Endothelial cell of umbilical vein (primary cell): ENCODE measurements at regions not wholly inside any gene's neighbourhood (a gene's known extent, or its start where the extent isn't known, plus 50 kb on each side); places are given as distances from the start of the nearest gene placed in this dataset.

Experiments used
- BruUV-seq: library from RNA; stranded (reverse); fragments of 400-500 nt; replicated peaks from 2 replicates; lab custom pipeline; 2021; lab: Mats Ljungman, UMichigan
- CTCF ChIA-PET: fragments of 300-600, 350-600 bp; sonication (Branson Sonifier 250); formaldehyde crosslinking; loops from one replicate; lab custom pipeline; 2021; ENCODE audit warnings: antibody characterized with exemption, inconsistent platforms; lab: Charles Lee
- POLR2A ChIA-PET: fragments of 300-600, 350-600 bp; sonication (Branson Sonifier 250); formaldehyde crosslinking; loops from one replicate; lab custom pipeline; 2021; ENCODE audit warnings: antibody characterized with exemption, inconsistent platforms; lab: Charles Lee
- DNase-seq: peaks from one replicate; pipeline ENCODE4 v3.0.0-alpha.2; 2011; ENCODE audit warnings: low read depth, low spot score
- FAIRE-seq: peaks from 2 replicates; lab custom pipeline; 2011; peaks lifted over from hg19 to GRCh38; lab: Jason Lieb, UNC
- H2AFZ ChIP-seq: 2 replicates; pipeline ENCODE4 v1.6.0; 2012; ENCODE audit warnings: low read depth, low read length, control low read depth, inconsistent platforms
- H3K27ac ChIP-seq: 2 replicates; pipeline ENCODE4 v1.5.1; 2011; ENCODE audit warnings: low read depth, mild to moderate bottlenecking, control low read depth, low read length, moderate library complexity; ENCODE audit not compliant: insufficient read depth
- H3K27me3 ChIP-seq, 2 experiments: 2 replicates each; pipeline versions ENCODE4 v1.6.0 to v1.6.1; 2011; ENCODE audit warnings: low read length in 2 of 2, mixed read lengths in 1 of 2; ENCODE audit not compliant: control insufficient read depth in 2 of 2, insufficient read depth in 2 of 2
- H3K36me3 ChIP-seq, 2 experiments: 2 replicates in 1 of 2; 3 replicates in 1 of 2; pipeline ENCODE4 v1.5.1; 2011; ENCODE audit warnings: low read length in 2 of 2, mild to moderate bottlenecking in 1 of 2, moderate library complexity in 1 of 2; ENCODE audit not compliant: control insufficient read depth in 2 of 2, insufficient read depth in 2 of 2; ENCODE audit errors: extremely low read depth in 1 of 2
- H3K4me1 ChIP-seq: 3 replicates; pipeline ENCODE4 v1.5.1; 2011; ENCODE audit warnings: mild to moderate bottlenecking, low read length; ENCODE audit not compliant: control insufficient read depth, insufficient read depth; ENCODE audit errors: extremely low read depth
- H3K4me2 ChIP-seq: 2 replicates; pipeline ENCODE4 v1.6.1; 2011; ENCODE audit warnings: low read length, control low read depth, mixed read lengths; ENCODE audit not compliant: insufficient read depth
- H3K4me3 ChIP-seq, 3 experiments: fragments of 200-600 bp in 1 of 3; sonication (generic), shearing (Covaris generic) in 1 of 3; replicated peaks in 1 of 3; 2 replicates each; pipeline ENCODE4 v1.5.1; 2011 to 2016; ENCODE audit warnings: control low read depth in 3 of 3, low read length in 3 of 3, mild to moderate bottlenecking in 2 of 3, inconsistent platforms in 1 of 3, low read depth in 1 of 3, moderate library complexity in 1 of 3; ENCODE audit not compliant: insufficient read depth in 1 of 3
- H3K79me2 ChIP-seq: 2 replicates; pipeline ENCODE4 v1.6.0; 2012; ENCODE audit warnings: low read length, inconsistent platforms; ENCODE audit not compliant: control insufficient read depth, insufficient read depth
- H3K9ac ChIP-seq: replicated peaks from 2 replicates; pipeline ENCODE3; 2011; ENCODE audit warnings: low read length, control low read depth; ENCODE audit not compliant: insufficient read depth; ENCODE audit errors: extremely low read depth
- H3K9me1 ChIP-seq: replicated peaks from 3 replicates; pipeline ENCODE4 v1.6.0; 2011; ENCODE audit warnings: mild to moderate bottlenecking, low read length; ENCODE audit not compliant: control insufficient read depth, insufficient read depth; ENCODE audit errors: extremely low read depth
- H3K9me3 ChIP-seq: replicated peaks from 2 replicates; pipeline ENCODE4 v1.5.1; 2012; ENCODE audit warnings: low read length, inconsistent platforms; ENCODE audit not compliant: control insufficient read depth, insufficient read depth
- H4K20me1 ChIP-seq: replicated peaks from 2 replicates; pipeline ENCODE3; 2011; ENCODE audit warnings: mild to moderate bottlenecking, low read length; ENCODE audit not compliant: control insufficient read depth, insufficient read depth; ENCODE audit errors: extremely low read depth
- CTCF ChIP-seq, 2 donors: IDR thresholded peaks; 1 replicate in 1 of 2; 2 replicates in 1 of 2; pipeline ENCODE4 v1.5.1; 2011; ENCODE audit warnings: low read length in 2 of 2, mild to moderate bottlenecking in 2 of 2, moderate library complexity in 2 of 2, control low read depth in 1 of 2, inconsistent platforms in 1 of 2, low read depth in 1 of 2; ENCODE audit not compliant: insufficient read depth in 1 of 2; ENCODE audit errors: extremely low read depth in 1 of 2
- EZH2 ChIP-seq: IDR thresholded peaks from 2 replicates; pipeline ENCODE4 v1.6.1; 2012; ENCODE audit warnings: borderline replicate concordance, low read depth, mild to moderate bottlenecking, moderate library complexity, low read length, inconsistent platforms; ENCODE audit not compliant: severe bottlenecking
- FOS ChIP-seq: IDR thresholded peaks from 2 replicates; pipeline ENCODE4 v1.6.1; 2011; ENCODE audit warnings: mild to moderate bottlenecking, low read length, moderate library complexity, borderline replicate concordance; ENCODE audit not compliant: insufficient read depth
- GATA2 ChIP-seq: IDR thresholded peaks from 2 replicates; pipeline ENCODE4 v1.7.0; 2011; ENCODE audit warnings: low read depth, mild to moderate bottlenecking, moderate library complexity, mixed read lengths, low read length; ENCODE audit not compliant: insufficient read length, insufficient read depth
- JUN ChIP-seq: IDR thresholded peaks from 2 replicates; pipeline ENCODE4 v1.6.1; 2011; ENCODE audit warnings: borderline replicate concordance, low read depth; ENCODE audit not compliant: insufficient read length, insufficient read depth
- MAX ChIP-seq: IDR thresholded peaks from 2 replicates; pipeline ENCODE4 v1.6.1; 2011; ENCODE audit not compliant: insufficient read depth, insufficient read length
- MYC ChIP-seq: IDR thresholded peaks from one replicate; pipeline ENCODE4 v1.6.1; 2011; ENCODE audit warnings: mild to moderate bottlenecking, low read depth, low read length
- POLR2A ChIP-seq: IDR thresholded peaks from 2 replicates; pipeline ENCODE4 v1.6.1; 2012; ENCODE audit warnings: low read depth, mild to moderate bottlenecking, control low read depth, low read length
- POLR2AphosphoS5 ChIP-seq: IDR thresholded peaks from 2 replicates; pipeline ENCODE4 v1.6.1; 2012; ENCODE audit warnings: low read depth, mild to moderate bottlenecking, control low read depth, low read length, moderate library complexity; ENCODE audit not compliant: insufficient read depth
- dilution Hi-C: fragments of 300-500 bp; cut with MboI; formaldehyde crosslinking; loops from one replicate; pipeline ENCODE4 v1.15.0; 2019; ENCODE audit warnings: low sequenced_read_pairs; ENCODE audit not compliant: extremely low pct_ligation_motif_present
- intact Hi-C: fragments of 100-400 bp; cut with micrococcal nuclease; formaldehyde crosslinking; loops from one replicate; pipeline ENCODE4 v1.10.0; 2022

GRCh38 chr13:88154001-88154400 is 482.8 kb downstream of the SLITRK5 start:
- H4K20me1 ChIP-seq, result no peaks in the 10 kb centered on the region
- no peaks in the 10 kb centered on the region for H3K79me2 ChIP-seq
- no peaks in the 10 kb centered on the region for H3K36me3 ChIP-seq
- peaks cover 2% of the 10 kb centered on the region for H3K9me3 ChIP-seq
- dilution Hi-C loops (no loop called here), intact Hi-C loops (no loop called here)
- H2AFZ ChIP-seq, result no peak overlapping the region
- BruUV-seq, result no TSS peak
- no peak overlapping the region for H3K4me2 ChIP-seq
- H3K9me1 ChIP-seq, result no peaks in the 10 kb centered on the region
- no peak overlapping the region for H3K4me3 ChIP-seq
- TF ChIP-seq MYC, result no peak
- TF ChIP-seq POLR2AphosphoS5, result no peak
- no peak for TF ChIP-seq CTCF (IDR thresholded peaks at IDR 0.05; ENCODE audit: extremely low read depth in 1 of 2, insufficient read depth in 1 of 2, low read depth in 1 of 2, low read length in 2 of 2)
- POLR2A ChIA-PET, result no interaction called here
- no peak overlapping the region for H3K9ac ChIP-seq
- CTCF ChIA-PET, result no interaction called here
- H3K27me3 ChIP-seq, result no peaks in the 10 kb centered on the region
- H3K27ac ChIP-seq, result no peak overlapping the region
- no peaks in the 10 kb centered on the region for H3K4me1 ChIP-seq
- FAIRE-seq, result no peak
- no peak for DNase-seq

- H3K79me2 ChIP-seq, result no peaks in the 10 kb centered on the region
- H3K36me3 ChIP-seq, result no peaks in the 10 kb centered on the region
- intact Hi-C loops (no loop called here), dilution Hi-C loops (no loop called here)
- H3K4me2 ChIP-seq, result no peak overlapping the region
- ChIA-PET POLR2A (no interaction called here), CTCF (no interaction called here)
- no TSS peak for BruUV-seq
- FAIRE-seq, result no peak
- no peak overlapping the region for H3K9ac ChIP-seq
- no peaks in the 10 kb centered on the region for H3K4me1 ChIP-seq
- peaks cover 2% of the 10 kb centered on the region for H3K9me3 ChIP-seq
- H4K20me1 ChIP-seq, result no peaks in the 10 kb centered on the region
- TF ChIP-seq MYC (no peak), EZH2 (no peak), CTCF (IDR thresholded peaks at IDR 0.05; ENCODE audit: extremely low read depth in 1 of 2, insufficient read depth in 1 of 2, low read depth in 1 of 2, low read length in 2 of 2) (no peak), FOS (no peak), GATA2 (no peak), POLR2AphosphoS5 (no peak), POLR2A (no peak), MAX (no peak), JUN (no peak)
- no peak overlapping the region for H2AFZ ChIP-seq
- H3K4me3 ChIP-seq, result no peak overlapping the region
- no peaks in the 10 kb centered on the region for H3K27me3 ChIP-seq
- H3K9me1 ChIP-seq, result no peaks in the 10 kb centered on the region
- DNase-seq, result no peak
- H3K27ac ChIP-seq, result no peak overlapping the region
Measured at GRCh38 chr13:88162076-88162702, 491.0 kb downstream of the SLITRK5 start.
